Neural crest cell (in vitro differentiated cells): ENCODE measurements at regions not wholly inside any gene's neighbourhood (a gene's known extent, or its start where the extent isn't known, plus 50 kb on each side); places are given as distances from the start of the nearest gene placed in this dataset.
"Not testable (repeated sequence)": the region's sequence is repeated elsewhere in the genome, so short reads cannot be mapped to it uniquely, and the experiment has no call there.

Source experiments
- DNase-seq: peaks from one replicate; pipeline ENCODE4 v3.0.0; 2021; ENCODE audit warnings: low read depth, mixed read lengths, low spot score
- H3K27ac Mint-ChIP-seq: one replicate; pipeline ENCODE4 v1.8.0; 2021; ENCODE audit warnings: mild to moderate bottlenecking, mixed read lengths; ENCODE audit not compliant: unreplicated experiment
- H3K27me3 Mint-ChIP-seq: 2 replicates; pipeline ENCODE4 v1.8.0; 2021; ENCODE audit warnings: low read depth, mild to moderate bottlenecking, mixed read lengths
- H3K36me3 Mint-ChIP-seq: 2 replicates; pipeline ENCODE4 v1.8.0; 2021; ENCODE audit warnings: low read depth, mild to moderate bottlenecking, mixed read lengths
- H3K4me1 Mint-ChIP-seq: 2 replicates; pipeline ENCODE4 v1.8.0; 2021; ENCODE audit warnings: mixed read lengths
- H3K4me3 Mint-ChIP-seq: one replicate; pipeline ENCODE4 v1.8.0; 2021; ENCODE audit warnings: mild to moderate bottlenecking, mixed read lengths
- H3K9me3 Mint-ChIP-seq: 2 replicates; pipeline ENCODE4 v1.8.0; 2021; ENCODE audit warnings: mixed read lengths
- CTCF ChIP-seq: fragments of 200-600 bp; sonication (generic); conservative IDR thresholded peaks from 2 replicates; pipeline ENCODE4 v1.5.0; 2021; ENCODE audit warnings: antibody characterized with exemption, mild to moderate bottlenecking

- peaks cover 2% of the 10 kb centered on the region for H3K9me3 Mint-ChIP-seq
- H3K36me3 Mint-ChIP-seq: no peaks in the 10 kb centered on the region
- no peak for DNase-seq
- no peak overlapping the region for H3K4me3 Mint-ChIP-seq
- peaks cover 4% of the 10 kb centered on the region for H3K4me1 Mint-ChIP-seq
- TF ChIP-seq CTCF: no peak
- no peak overlapping the region for H3K27ac Mint-ChIP-seq
- no peaks in the 10 kb centered on the region for H3K27me3 Mint-ChIP-seq
Measured at GRCh38 chr7:47180516-47180826, 401.4 kb downstream of the TNS3 start.

- peaks cover 2% of the 10 kb centered on the region for H3K9me3 Mint-ChIP-seq
- H3K36me3 Mint-ChIP-seq: no peaks in the 10 kb centered on the region
- DNase-seq: peak; percentile 66
- no peaks in the 10 kb centered on the region for H3K27me3 Mint-ChIP-seq
- H3K4me1 Mint-ChIP-seq: peaks cover 4% of the 10 kb centered on the region
- H3K4me3 Mint-ChIP-seq: no peak overlapping the region
- H3K27ac Mint-ChIP-seq: no peak overlapping the region
- peak; percentile 95 for TF ChIP-seq CTCF
Measured at GRCh38 chr7:47179812-47180515, 401.9 kb downstream of the TNS3 start.

GRCh38 chr7:47172602-47173539, 409.0 kb downstream of the TNS3 start:
- H3K27me3 Mint-ChIP-seq, H3K4me1 Mint-ChIP-seq, H3K36me3 Mint-ChIP-seq, H3K4me3 Mint-ChIP-seq, H3K27ac Mint-ChIP-seq, DNase-seq, H3K9me3 Mint-ChIP-seq: not testable (repeated sequence)

GRCh38 chr7:47170516-47170915, 411.4 kb downstream of the TNS3 start:
- Mint-ChIP-seq H3K9me3 (no peaks in the 10 kb centered on the region), H3K27ac (no peak overlapping the region), H3K36me3 (no peaks in the 10 kb centered on the region), H3K27me3 (no peaks in the 10 kb centered on the region), H3K4me1 (no peaks in the 10 kb centered on the region), H3K4me3 (no peak overlapping the region)
- TF ChIP-seq CTCF: peak; percentile 53
- DNase-seq: no peak

GRCh38 chr7:47154791-47155190, 427.1 kb downstream of the TNS3 start:
- TF ChIP-seq CTCF: no peak
- peaks cover 3% of the 10 kb centered on the region for H3K9me3 Mint-ChIP-seq
- H3K4me1 Mint-ChIP-seq: no peaks in the 10 kb centered on the region
- H3K27me3 Mint-ChIP-seq: no peaks in the 10 kb centered on the region
- no peaks in the 10 kb centered on the region for H3K36me3 Mint-ChIP-seq
- H3K4me3 Mint-ChIP-seq: no peak overlapping the region
- DNase-seq: no peak
- H3K27ac Mint-ChIP-seq: no peak overlapping the region

GRCh38 chr7:47153576-47153975, 428.3 kb downstream of the TNS3 start:
- no peaks in the 10 kb centered on the region for H3K36me3 Mint-ChIP-seq
- TF ChIP-seq CTCF: no peak
- H3K9me3 Mint-ChIP-seq: no peaks in the 10 kb centered on the region
- no peak overlapping the region for H3K27ac Mint-ChIP-seq
- no peaks in the 10 kb centered on the region for H3K4me1 Mint-ChIP-seq
- peak; percentile 3 for DNase-seq
- no peaks in the 10 kb centered on the region for H3K27me3 Mint-ChIP-seq
- H3K4me3 Mint-ChIP-seq: no peak overlapping the region
